GM19238 (cell line): ENCODE measurements at regions not wholly inside any gene's neighbourhood (a gene's known extent, or its start where the extent isn't known, plus 50 kb on each side); places are given as distances from the start of the nearest gene placed in this dataset.
"Not testable (repeated sequence)": the region's sequence is repeated elsewhere in the genome, so short reads cannot be mapped to it uniquely, and the experiment has no call there.

Source experiments
- DNase-seq: peaks from one replicate; pipeline ENCODE4 v3.0.0; 2011; ENCODE audit warnings: low spot score; ENCODE audit not compliant: insufficient read length

DNA sequence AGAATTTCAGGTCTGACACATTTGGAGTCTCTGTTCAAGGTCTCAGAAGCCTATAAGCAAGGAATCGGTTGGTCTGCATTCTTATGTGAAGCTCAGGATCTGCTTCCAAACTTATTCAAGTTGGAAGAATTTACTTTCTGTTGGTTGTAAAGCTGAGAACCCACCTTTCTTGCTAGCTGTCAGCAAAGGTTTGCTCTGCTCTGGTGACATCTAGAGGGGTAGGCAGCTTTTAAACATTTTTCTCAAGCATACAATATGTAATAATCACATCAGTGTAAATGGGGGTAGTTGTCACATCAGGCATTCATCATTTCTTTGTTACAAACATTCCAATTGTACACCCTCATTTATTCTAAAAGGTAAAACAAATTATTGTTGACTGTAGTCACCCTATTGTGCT, 935.2 kb downstream of the TRAM1L1 start:
- no peak for DNase-seq

DNA sequence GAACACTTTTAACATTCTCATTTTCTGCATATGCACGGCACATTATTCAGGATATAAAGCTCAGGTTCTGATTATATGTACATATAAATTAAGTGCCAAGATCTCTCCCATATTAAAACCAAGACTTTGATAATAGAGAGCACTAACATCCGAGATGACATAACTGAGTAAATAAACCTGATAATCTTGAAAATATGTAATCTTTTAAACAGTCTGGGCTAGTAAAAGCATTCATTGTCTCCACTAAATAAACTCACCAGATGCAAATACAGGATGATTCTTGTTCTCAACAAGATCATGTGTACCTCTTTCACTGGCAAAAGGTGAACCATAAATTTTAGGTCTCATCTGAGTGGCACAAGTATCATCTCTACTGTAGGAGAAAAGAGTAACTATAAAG, 942.2 kb downstream of the TRAM1L1 start:
- DNase-seq: no peak

DNA sequence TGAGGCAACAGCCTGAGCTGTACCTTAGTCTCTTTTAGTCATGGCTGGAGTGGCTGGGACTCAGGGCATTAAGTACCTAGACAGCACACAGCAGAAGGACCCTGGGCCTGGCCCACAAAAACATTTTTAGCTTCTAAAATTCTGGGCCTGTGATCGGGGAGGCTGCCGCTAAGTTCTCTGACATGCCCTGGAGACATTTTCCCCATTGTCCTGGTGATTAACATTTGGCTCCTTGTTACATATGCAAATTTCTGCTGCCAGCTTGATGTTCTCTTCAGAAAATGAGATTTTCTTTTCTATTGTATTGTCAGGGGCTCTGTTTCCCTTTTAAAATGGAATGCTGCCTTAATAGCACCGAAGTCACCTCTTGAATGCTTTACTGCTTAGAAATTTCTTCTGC, 952.4 kb downstream of the TRAM1L1 start:
- no peak for DNase-seq

DNA sequence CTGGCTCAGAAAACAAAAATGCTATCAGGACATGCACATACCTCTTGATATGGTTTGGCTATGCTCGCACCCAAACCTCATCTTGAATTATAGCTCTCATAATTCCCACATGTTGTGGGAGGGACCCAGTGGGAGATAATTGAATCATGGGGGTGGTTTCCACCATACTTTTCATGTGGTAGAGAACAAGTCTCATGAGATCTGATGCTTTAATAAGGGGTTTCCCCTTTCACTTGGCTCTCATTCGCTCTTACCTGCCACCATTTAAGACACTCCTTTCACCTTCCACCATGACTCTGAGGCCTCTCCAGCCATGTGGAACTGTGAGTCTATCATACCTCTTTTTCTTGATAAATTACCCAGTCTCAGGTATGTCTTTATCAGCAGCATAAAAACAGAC, 958.6 kb downstream of the TRAM1L1 start:
- no peak for DNase-seq

DNA sequence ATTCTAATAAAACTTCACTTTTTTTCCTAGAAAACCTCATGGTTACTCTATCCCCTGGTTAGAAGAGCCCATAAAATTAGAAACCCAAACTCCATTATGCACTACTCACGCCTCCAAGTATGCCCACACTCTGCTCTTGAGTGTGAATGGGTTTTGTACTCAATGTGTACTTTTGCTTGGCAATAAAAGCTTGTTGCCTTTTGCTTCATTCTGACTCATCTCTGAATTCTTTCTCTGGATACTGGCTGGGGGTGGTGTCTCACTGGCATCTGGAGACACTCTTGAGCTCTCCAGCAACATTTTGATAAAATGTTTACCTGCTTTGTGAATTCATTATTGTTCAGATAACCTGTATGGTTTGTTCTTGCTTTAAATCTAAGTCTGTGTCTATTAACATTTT, 963.3 kb downstream of the TRAM1L1 start:
- no peak for DNase-seq

DNA sequence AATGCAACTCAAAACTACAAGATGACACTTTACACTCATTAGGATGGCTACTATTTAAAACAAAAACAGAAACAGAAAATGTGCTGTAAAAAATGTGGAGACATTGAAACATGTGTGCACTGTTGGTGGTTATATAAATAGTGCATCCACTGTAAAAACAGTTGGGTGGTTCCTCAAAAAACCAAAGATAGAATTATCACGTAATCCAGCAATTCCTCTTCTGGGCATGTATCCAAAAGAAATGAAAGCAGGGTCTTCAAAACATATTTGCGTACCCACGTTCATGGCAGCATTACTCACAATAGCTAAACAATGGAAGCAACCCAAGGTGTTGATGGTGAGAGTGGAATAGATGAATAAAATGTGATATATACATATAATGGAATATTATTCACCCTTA, 967.2 kb downstream of the TRAM1L1 start:
- no peak for DNase-seq

DNA sequence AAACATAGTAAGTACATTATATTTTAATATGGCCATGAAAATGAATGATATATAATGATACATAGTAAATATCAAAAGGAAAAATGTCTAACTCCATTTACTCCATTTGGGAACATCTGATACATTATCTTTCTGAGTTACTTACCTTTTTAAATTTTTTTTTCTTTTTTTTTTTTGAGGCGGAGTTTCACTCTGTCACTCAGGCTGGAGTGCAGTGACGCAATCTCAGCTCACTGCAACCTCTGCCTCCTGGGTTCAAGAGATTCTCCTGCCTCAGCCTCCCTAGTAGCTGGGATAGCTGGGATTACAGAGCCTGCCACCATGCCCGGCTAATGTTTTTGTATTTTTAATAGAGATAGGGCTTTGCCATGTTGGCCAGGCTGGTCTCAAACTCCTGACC, 972.5 kb downstream of the TRAM1L1 start:
- DNase-seq: not testable (repeated sequence)

DNA sequence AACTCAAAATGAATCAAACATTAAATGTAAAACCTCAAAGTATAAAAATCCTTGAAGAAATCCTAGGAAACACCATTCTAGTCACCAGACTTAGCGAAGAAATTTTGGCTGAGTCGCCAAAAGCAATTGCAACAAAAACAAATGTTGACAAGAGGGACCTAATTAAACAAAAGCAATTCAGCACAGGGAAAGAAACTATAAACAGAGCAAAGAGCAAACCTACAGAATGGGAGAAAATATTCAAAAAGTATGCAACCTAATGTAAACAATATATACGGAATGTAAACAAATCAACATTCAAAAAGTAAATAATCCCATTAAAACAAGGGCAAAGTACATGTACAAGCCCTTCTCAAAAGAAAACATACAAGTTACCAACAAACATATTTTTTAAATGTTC, 974.7 kb downstream of the TRAM1L1 start:
- no peak for DNase-seq

DNA sequence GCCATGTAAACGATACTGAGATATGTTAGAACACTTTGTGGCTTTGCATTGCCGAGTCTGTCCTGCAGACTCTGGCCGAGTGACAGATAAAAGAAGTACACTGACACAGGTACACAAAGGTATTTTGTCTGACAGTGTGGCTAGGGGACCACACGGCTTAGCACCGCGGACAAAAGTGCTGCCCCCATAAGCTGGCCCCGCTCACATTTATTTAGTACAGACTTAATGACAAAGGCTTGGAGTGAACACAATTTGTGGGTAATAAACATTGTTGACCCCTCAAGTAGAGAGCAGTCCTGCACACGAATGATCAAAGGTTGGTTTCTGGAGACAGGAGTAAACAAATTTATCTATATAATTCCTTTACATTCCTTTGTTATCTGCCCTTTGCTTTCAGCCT, 976.8 kb downstream of the TRAM1L1 start:
- DNase-seq: no peak

DNA sequence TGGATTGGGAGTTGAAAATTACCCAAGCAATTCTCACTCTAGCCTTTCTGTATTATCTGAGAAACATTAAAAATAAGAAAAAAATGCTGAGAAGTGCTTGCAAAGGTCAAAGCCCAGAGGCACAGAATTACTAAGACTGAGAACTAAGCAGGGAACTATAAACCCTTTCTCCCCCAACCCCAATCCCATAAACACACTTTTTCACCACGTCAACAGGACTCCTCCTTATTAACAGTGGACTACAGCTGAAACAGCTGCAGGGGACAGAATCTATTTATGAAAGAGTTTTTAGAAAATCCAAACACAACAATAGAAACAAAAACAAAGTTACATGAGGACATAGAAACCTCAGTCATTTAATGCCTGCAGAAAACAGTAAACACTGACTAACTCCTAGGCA, 984.1 kb downstream of the TRAM1L1 start:
- no peak for DNase-seq

DNA sequence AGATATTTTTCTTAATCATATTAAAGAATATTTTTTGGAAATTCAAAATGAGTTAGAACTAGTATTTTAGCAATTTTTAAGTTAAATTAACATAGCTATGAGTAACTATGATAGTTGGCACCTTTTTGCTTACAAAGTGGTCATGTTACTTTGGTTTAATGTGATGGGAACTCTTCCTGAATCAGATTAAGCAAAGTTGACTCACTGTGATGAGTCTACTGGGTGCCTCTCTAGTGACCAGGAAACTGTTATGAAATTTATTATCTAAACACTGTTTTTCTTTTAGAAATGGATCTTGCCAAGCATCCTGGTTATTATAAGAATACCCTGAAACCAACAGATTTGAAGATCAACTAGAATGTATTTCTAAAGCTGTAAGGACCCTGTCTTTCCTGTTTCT, 985.8 kb downstream of the TRAM1L1 start:
- DNase-seq: no peak

DNA sequence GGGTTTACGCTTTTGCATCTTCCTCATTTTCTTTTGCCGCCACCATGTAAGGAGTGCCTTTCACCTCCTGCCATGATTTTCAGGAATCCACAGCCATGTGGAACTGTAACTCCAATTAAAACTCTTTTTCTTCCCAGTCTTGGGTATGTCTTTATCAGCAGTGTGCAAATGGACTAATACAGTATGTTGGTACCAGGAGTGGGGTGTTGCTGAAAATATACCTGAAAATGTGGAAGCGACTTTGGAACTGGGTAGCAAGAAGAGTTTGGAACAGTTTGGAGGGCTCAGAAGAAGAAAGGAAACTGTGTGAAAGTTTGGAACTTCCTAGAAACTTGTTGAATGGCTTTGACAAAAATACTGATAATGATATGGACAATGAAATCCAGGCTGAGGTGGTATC, 983.9 kb upstream of the NDST4 start:
- not testable (repeated sequence) for DNase-seq

DNA sequence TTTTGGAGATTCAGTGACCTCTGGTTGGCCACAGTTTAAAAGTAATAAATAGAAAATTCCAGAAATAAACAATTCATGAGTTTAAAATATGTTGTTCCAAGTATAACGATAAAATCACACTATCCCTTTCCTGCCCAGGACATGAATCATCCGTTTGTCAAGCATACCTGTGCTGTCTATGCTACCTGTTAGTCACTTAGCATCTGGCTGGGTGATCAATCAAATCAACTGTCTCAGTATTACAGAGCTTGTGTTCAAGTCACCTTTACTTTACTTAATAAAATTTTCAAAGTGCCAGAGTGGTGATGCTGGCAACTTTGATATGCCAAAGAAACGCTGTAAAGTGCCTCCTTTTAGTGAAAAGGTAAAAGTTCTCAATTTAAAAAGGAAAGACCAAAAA, 979.5 kb upstream of the NDST4 start:
- DNase-seq: no peak

DNA sequence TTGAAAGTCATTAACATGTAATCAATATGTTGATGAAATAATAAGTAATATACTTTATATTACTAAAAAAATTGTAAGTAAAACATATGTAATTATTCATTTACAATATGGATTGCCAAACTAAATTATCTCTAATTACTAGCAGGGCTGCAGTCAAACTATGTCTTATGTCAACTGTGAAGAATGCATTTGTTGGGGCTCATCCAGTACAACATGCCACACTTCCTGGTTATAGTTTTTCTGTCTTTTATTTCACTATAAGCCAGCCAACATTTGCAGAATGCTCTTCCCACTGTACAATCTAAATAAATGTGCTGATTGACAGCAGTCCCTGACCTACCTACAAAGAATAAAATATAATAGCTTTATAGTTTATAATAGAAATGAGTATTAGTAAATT, 975.4 kb upstream of the NDST4 start:
- DNase-seq: no peak

DNA sequence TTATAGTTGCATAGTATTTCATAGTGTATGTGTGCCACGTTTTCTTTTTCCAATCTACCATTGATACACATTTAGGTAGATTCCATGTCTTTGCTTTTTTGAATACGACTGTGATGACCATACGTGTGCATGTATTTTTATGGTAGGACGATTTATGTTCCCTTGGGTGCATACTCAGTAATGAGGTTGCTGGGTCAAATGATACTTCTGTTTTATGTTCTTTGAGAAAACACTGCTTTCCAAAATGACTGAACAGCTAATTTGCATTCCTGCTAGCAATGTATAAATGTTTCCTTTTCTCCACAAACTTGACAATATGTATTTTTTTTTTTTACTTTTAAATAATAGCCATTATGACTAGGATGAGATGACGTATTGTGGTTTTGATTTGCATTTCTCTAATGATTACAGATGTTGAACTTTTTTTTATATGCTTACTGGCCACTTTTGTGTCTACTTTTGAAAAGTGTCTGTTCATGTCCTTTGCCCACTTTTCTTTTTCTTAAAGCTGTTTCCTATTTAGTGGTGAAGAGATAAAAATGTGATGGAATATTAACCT, 969.5 kb upstream of the NDST4 start:
- no peak for DNase-seq

DNA sequence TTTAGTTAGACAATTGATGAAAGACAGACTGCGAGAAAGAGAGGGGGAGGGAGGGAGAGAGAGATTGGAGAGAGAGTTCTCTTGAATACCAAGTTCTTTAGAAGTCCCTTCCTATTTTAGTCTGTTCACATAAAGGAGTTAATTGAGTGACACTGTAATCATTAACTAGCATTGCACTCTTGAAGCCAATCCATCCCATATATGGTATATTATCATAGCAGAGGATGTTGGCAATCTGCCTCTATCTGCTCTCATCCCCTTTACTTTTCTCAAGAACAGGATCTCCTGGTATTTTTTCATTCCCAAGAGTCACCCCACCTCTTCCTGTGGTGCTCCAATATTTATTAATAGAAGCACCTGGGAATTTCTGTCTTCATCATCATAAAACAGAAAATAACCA, 959.6 kb upstream of the NDST4 start:
- no peak for DNase-seq

DNA sequence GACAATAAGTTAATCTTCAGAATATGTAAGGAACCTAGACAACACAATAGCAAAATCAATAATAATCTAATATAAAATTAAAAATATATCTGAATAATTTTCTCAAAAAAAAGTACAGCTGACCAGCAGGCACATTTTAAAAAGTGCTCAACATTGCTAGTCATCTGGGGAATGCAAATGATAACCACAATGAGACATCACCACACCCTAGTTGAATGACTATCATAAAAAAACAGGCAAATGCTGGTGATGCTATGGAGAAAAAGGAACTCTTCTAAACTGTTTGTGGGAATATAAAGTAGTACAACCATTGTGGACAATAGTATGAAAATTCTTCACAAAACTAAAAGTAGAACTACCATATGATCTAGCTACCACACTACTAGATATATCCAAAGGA, 956.9 kb upstream of the NDST4 start:
- no peak for DNase-seq

DNA sequence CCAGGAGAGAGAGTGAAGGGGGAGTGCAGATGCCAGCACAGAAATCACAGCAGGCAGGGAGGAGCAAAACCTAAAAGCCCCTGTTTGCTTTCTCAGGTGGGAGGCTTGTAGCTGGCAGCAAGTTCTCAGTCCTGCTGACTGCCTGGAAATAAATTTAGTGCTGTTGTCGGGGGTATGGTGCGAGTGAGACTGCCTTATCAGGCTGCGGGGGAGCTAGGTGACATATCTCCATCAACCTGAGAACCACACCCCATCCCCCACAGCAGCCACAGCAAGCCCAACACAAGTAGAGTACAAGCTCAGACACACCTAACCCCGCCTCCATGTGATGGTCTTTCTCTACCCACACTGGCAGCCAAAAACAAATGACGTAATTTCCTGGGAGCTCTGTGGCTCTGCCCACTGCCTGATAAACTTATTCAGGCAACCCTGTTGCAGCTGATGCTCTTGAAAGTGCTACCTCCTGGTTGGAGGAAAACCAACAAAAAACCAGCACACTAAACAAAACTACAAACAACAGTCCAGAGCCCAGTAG, 953.4 kb upstream of the NDST4 start:
- no peak for DNase-seq

DNA sequence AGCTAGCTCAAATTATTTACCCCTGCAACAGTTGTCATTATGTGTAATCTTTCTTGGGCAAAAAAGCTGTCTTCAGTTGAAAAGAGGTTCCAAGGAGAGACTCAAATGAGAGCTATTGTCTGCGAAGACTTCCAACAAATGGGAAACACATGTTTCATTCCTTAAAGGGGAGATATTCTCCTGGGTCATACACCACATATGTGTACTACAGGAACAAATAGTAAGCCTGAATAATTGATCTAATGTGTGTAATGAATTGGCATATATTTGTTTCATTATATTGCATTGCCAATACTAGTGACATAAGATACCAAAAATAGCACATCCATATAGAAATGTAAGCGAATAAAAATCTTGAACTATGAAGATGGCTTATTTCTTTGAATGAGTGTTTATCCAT, 950.9 kb upstream of the NDST4 start:
- DNase-seq: no peak

DNA sequence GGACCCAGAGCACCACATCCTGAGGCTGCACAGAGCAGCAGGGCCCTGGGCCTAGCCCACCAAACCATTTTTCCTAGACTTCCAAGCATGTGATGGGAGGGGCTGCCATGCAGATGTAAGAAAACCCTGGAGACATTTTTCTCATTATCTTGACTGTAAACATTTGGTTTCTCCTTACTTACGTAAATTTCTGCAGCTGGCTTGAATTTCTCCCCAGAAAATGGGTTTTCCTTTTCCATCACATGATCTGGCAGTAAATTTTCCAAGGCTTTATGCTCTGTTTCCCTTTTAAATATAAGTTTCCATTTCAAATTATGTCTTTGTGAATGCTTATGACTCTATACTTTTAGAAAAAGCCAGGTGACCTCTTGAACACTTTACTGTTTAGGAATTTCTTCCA, 945.9 kb upstream of the NDST4 start:
- DNase-seq: no peak

DNA sequence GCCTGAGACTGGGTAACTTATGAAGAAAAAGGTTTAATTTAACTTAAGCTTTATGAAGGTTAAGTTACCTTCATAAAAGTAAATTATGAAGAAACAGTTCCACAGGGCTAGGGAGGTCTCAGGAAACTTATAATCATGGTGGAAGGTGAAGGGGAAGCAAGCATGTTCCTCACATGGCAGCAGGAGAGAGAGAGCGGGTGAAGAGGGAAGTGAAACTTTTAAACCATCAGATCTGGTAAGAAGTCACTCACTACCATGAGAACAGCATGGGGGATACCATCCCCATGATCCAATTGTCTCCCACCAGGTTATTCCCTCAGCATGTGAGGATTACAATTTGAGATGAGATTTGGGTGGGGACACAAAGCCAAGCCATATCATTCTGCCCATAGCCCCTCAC, 944.7 kb upstream of the NDST4 start:
- no peak for DNase-seq

DNA sequence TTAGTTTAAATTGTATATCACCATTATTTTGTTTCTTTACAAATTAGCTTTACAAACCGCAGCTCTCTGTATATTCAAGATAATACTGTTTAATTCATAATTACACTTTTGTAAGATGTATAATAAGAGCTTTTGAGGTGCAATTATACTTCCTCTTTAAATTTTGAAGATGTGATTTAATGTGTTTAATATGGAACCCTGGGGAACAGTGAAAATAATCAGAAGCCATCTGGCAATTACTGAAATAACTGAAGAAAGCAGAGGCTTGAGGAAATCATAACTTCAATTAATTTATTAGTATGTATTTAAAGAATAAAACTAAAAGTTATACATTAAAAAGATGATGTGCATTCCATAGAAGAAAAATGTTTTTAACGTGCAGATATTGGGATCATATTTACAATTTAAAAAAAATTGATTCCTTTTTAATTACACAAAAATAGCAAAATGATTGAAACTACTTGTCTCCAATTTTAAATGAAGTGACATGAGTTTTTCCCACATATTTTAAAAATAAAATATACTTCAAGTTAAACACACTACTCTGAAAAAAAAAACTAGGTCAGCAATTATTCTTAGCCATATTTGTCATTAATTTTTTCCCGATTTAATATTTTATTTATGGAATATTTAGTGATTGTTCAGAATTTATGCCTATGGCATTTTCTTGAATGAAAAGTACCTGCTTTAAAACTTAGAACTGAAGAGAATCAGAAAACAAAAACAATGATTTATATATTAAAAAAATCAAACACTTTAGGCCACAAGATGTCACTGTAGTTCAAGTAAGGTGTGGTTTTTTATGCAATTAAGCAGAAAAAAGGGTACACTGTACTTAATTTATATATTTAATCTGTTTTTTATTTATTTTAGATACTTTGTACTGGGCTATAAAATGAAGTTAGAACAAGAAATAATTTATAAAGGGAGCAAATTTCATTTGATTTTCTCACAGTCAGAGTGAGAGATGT, 942.7 kb upstream of the NDST4 start:
- DNase-seq: no peak

DNA sequence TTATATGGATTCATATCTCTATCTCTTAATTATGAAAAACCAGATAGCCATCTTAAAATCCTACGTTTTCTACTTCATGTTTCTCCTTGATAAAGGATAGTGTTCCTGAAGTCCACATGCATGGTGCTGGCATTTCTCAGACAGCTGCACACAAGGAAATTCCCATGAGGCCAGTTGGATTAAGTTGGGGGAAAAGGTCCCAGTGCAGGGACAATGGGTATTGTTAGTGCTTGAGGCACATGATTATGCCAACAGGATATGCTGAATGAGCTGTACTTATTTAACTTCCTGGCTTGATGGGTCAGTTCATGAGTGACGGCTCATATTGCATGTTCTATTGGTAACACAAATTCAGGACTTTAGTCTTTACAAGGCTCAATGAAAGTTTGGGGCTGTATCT, 913.9 kb upstream of the NDST4 start:
- DNase-seq: no peak
